ENCODE measurements at regions not wholly inside any gene's neighbourhood (a gene's known extent, or its start where the extent isn't known, plus 50 kb on each side); places are given as distances from the start of the nearest gene placed in this dataset.

- TF ChIP-seq PKNOX1 (IDR thresholded peaks at IDR 0.05) (no peak), NFRKB (IDR thresholded peaks at IDR 0.05) (no peak), ARNT (IDR thresholded peaks at IDR 0.05) (no peak), ZNF384 (IDR thresholded peaks at IDR 0.05) (no peak), CTBP1 (IDR thresholded peaks at IDR 0.05; ENCODE audit: borderline replicate concordance) (no peak), TARDBP (IDR thresholded peaks at IDR 0.05) (no peak), SUZ12 (IDR thresholded peaks at IDR 0.05) (no peak), FOXM1 (IDR thresholded peaks at IDR 0.05; ENCODE audit: borderline replicate concordance) (no peak)
These were observed 155.7 kb downstream of the ADSS2 start for GRCh38 chr1:244296003-244296402.
